OCI-LY3 (cell line): ENCODE measurements at regions not wholly inside any gene's neighbourhood (a gene's known extent, or its start where the extent isn't known, plus 50 kb on each side); places are given as distances from the start of the nearest gene placed in this dataset.

Experiments used
- EZH2phosphoT487 ChIP-seq: fragments of 200-600 bp; shearing (Covaris generic); IDR thresholded peaks from 2 replicates; pipeline ENCODE4 v1.6.1; 2018; ENCODE audit warnings: antibody characterized with exemption, mixed run types, low read depth
- TF ChIP-seq, protein P1 (sequence below): fragments of 200-600, 300-600 bp; sonication (generic); IDR thresholded peaks from 2 replicates; pipeline ENCODE4 v1.5.1; 2014; ENCODE audit warnings: antibody characterized with exemption, low read length, low read depth

GRCh38 chr22:48371391-48371790 is 1456.3 kb downstream of the BRD1 start:
- TF ChIP-seq, protein P1, sequence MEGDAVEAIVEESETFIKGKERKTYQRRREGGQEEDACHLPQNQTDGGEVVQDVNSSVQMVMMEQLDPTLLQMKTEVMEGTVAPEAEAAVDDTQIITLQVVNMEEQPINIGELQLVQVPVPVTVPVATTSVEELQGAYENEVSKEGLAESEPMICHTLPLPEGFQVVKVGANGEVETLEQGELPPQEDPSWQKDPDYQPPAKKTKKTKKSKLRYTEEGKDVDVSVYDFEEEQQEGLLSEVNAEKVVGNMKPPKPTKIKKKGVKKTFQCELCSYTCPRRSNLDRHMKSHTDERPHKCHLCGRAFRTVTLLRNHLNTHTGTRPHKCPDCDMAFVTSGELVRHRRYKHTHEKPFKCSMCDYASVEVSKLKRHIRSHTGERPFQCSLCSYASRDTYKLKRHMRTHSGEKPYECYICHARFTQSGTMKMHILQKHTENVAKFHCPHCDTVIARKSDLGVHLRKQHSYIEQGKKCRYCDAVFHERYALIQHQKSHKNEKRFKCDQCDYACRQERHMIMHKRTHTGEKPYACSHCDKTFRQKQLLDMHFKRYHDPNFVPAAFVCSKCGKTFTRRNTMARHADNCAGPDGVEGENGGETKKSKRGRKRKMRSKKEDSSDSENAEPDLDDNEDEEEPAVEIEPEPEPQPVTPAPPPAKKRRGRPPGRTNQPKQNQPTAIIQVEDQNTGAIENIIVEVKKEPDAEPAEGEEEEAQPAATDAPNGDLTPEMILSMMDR, result no peak
- no peak for TF ChIP-seq EZH2phosphoT487
